ENCODE measurements at regions not wholly inside any gene's neighbourhood (a gene's known extent, or its start where the extent isn't known, plus 50 kb on each side); places are given as distances from the start of the nearest gene placed in this dataset.
A peak's percentile ranks its signal among the peaks of the same experiment; 100 is the strongest.

GRCh38 chr12:75764091-75764841, 252.9 kb upstream of the KRR1 start:
- Histone ChIP-seq H4K20me1 (ENCODE audit: insufficient read depth) (no peaks in the 10 kb centered on the region), H3K27ac (ENCODE audit: low read depth in 2 of 2, low read length in 1 of 2) (no peak overlapping the region), H3K4me2 (no peak overlapping the region), H3K4me3 (ENCODE audit: low read depth in 2 of 2, low read length in 1 of 2) (no peak overlapping the region), H3K36me3 (replicated peaks in 1 of 2; ENCODE audit: control insufficient read depth in 1 of 2, insufficient read depth in 2 of 2, low read length in 1 of 2) (no peaks in the 10 kb centered on the region), H3K9me3 (no peaks in the 10 kb centered on the region), H2AFZ (ENCODE audit: low read depth) (no peak overlapping the region), H3K79me2 (ENCODE audit: insufficient read depth) (no peaks in the 10 kb centered on the region), H3K4me1 (ENCODE audit: control insufficient read depth in 1 of 2, insufficient read depth in 2 of 2, low read depth in 1 of 2, low read length in 1 of 2) (peaks cover 6 to 22% of the 10 kb centered on the region in 2 experiments; a peak in 3 of 4 replicates), H3K9me2 (no peaks in the 10 kb centered on the region), H3F3A (replicated peaks; ENCODE audit: insufficient read depth) (peaks cover 26% of the 10 kb centered on the region), H3K27me3 (ENCODE audit: insufficient read depth) (no peaks in the 10 kb centered on the region), H3K9ac (no peak overlapping the region)
- 95% methylated on average over 5 of the region's 5 CpGs for WGBS (ENCODE audit: low lambda C conversion rate)
- DNase-seq, result no peak
- POLR2A ChIA-PET, result no interaction called here
- CTCF ChIA-PET, result interaction anchor here (0.8 to 1.2 kb wide), 2 partner anchors 10 to 12 kb away, joined by 3 read pairs; no protein-coding TSS in a partner anchor
- TF ChIP-seq CHD2 (IDR thresholded peaks at IDR 0.05; ENCODE audit: low read length, partially characterized antibody) (no peak), SIN3A (IDR thresholded peaks at IDR 0.05; ENCODE audit: borderline replicate concordance, low read depth, low read length) (no peak), RAD21 (IDR thresholded peaks at IDR 0.05; ENCODE audit: low read length) (no peak), TCF12 (IDR thresholded peaks at IDR 0.05) (no peak), RFX5 (IDR thresholded peaks at IDR 0.05; ENCODE audit: low read length) (no peak)

- Histone ChIP-seq H2AFZ (ENCODE audit: low read depth) (no peak overlapping the region), H3K27ac (ENCODE audit: low read depth in 2 of 2, low read length in 1 of 2) (peak overlapping the region in 1 of 2 experiments; percentile 83; a peak in 2 of 4 replicates), H3K4me1 (ENCODE audit: control insufficient read depth in 1 of 2, insufficient read depth in 2 of 2, low read depth in 1 of 2, low read length in 1 of 2) (peaks cover 6 to 13% of the 10 kb centered on the region in 2 experiments; a peak in 3 of 4 replicates), H3K4me3 (ENCODE audit: low read depth in 2 of 2, low read length in 1 of 2) (no peak overlapping the region), H3K9ac (no peak overlapping the region), H4K20me1 (ENCODE audit: insufficient read depth) (no peaks in the 10 kb centered on the region), H3K36me3 (replicated peaks in 1 of 2; ENCODE audit: control insufficient read depth in 1 of 2, insufficient read depth in 2 of 2, low read length in 1 of 2) (no peaks in the 10 kb centered on the region), H3K4me2 (peak overlapping the region; percentile 48; the same call in 1 of the 2 replicates), H3K9me2 (no peaks in the 10 kb centered on the region), H3F3A (replicated peaks; ENCODE audit: insufficient read depth) (peaks cover 17% of the 10 kb centered on the region), H3K9me3 (no peaks in the 10 kb centered on the region), H3K79me2 (ENCODE audit: insufficient read depth) (no peaks in the 10 kb centered on the region), H3K27me3 (ENCODE audit: insufficient read depth) (no peaks in the 10 kb centered on the region)
- no peak for DNase-seq
- ChIA-PET POLR2A (no interaction called here), CTCF (interaction anchor here (0.7 to 2.4 kb wide), 6 partner anchors 11 to 233 kb away, joined by 3 to 9 read pairs (median 4); no protein-coding TSS in a partner anchor)
- 72% methylated on average over 7 of the region's 7 CpGs for WGBS (ENCODE audit: low lambda C conversion rate)
- TF ChIP-seq RFX5 (IDR thresholded peaks at IDR 0.05; ENCODE audit: low read length) (no peak), GATA2 (CRISPR knock-in tag; IDR thresholded peaks at IDR 0.05) (peak; percentile 68), MEF2A (IDR thresholded peaks at IDR 0.05; ENCODE audit: borderline replicate concordance, low read depth) (no peak), EZH2phosphoT487 (IDR thresholded peaks at IDR 0.05; ENCODE audit: borderline replicate concordance, low read depth) (no peak), RAD21 (IDR thresholded peaks at IDR 0.05; ENCODE audit: low read length) (peak; percentile 2; the same call in 1 of the 2 replicates), YY1 (IDR thresholded peaks at IDR 0.05; ENCODE audit: low read depth) (no peak), GABPA (IDR thresholded peaks at IDR 0.05; ENCODE audit: low read depth) (no peak), USF1 (IDR thresholded peaks at IDR 0.05; ENCODE audit: borderline replicate concordance, low read depth) (no peak), NFIC (IDR thresholded peaks at IDR 0.05; ENCODE audit: borderline replicate concordance) (no peak), FOXJ3 (CRISPR knock-in tag; IDR thresholded peaks at IDR 0.05) (no peak), NRF1 (IDR thresholded peaks at IDR 0.05; ENCODE audit: low read depth, low read length) (no peak), REST (IDR thresholded peaks at IDR 0.05; ENCODE audit: low read depth, low read length) (no peak), RCOR1 (IDR thresholded peaks at IDR 0.05; ENCODE audit: low read length) (peak; percentile 50; the same call in 1 of the 2 replicates)
- TF ChIP-seq, protein P1, sequence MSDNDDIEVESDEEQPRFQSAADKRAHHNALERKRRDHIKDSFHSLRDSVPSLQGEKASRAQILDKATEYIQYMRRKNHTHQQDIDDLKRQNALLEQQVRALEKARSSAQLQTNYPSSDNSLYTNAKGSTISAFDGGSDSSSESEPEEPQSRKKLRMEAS (IDR thresholded peaks at IDR 0.05; ENCODE audit: low read depth), result no peak
- TF ChIP-seq, protein P2, sequence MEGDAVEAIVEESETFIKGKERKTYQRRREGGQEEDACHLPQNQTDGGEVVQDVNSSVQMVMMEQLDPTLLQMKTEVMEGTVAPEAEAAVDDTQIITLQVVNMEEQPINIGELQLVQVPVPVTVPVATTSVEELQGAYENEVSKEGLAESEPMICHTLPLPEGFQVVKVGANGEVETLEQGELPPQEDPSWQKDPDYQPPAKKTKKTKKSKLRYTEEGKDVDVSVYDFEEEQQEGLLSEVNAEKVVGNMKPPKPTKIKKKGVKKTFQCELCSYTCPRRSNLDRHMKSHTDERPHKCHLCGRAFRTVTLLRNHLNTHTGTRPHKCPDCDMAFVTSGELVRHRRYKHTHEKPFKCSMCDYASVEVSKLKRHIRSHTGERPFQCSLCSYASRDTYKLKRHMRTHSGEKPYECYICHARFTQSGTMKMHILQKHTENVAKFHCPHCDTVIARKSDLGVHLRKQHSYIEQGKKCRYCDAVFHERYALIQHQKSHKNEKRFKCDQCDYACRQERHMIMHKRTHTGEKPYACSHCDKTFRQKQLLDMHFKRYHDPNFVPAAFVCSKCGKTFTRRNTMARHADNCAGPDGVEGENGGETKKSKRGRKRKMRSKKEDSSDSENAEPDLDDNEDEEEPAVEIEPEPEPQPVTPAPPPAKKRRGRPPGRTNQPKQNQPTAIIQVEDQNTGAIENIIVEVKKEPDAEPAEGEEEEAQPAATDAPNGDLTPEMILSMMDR (IDR thresholded peaks at IDR 0.05), result no peak
Observed at GRCh38 chr12:75760573-75761294, 249.3 kb upstream of the KRR1 start.
